ENCODE measurements at regions not wholly inside any gene's neighbourhood (a gene's known extent, or its start where the extent isn't known, plus 50 kb on each side); places are given as distances from the start of the nearest gene placed in this dataset.

- TF ChIP-seq POLR2AphosphoS5 (IDR thresholded peaks at IDR 0.05; ENCODE audit: low read depth): no peak
- no peak for TF ChIP-seq JUNB (IDR thresholded peaks at IDR 0.05; ENCODE audit: unreplicated experiment)
- TF ChIP-seq EZH2phosphoT487 (IDR thresholded peaks at IDR 0.05; ENCODE audit: unreplicated experiment): no peak
- TF ChIP-seq CTCF (conservative IDR thresholded peaks at IDR 0.05; ENCODE audit: low read depth in 2 of 2): no peak
- no peak for TF ChIP-seq EZH2 (IDR thresholded peaks at IDR 0.05; ENCODE audit: low read depth, unreplicated experiment)
- TF ChIP-seq STAT1 (IDR thresholded peaks at IDR 0.05; ENCODE audit: unreplicated experiment): no peak
- no peak for TF ChIP-seq REST (IDR thresholded peaks at IDR 0.05; ENCODE audit: unreplicated experiment)
- no peak for TF ChIP-seq NANOG (IDR thresholded peaks at IDR 0.05; ENCODE audit: borderline replicate concordance)
- TF ChIP-seq CREB1 (CRISPR knock-in tag; IDR thresholded peaks at IDR 0.05; ENCODE audit: low read depth): no peak
- no peak for TF ChIP-seq ETS1 (IDR thresholded peaks at IDR 0.05)
- TF ChIP-seq ZNF114 (CRISPR knock-in tag; IDR thresholded peaks at IDR 0.05): no peak
Measured at GRCh38 chr12:93185369-93185741, 192.4 kb upstream of the NUDT4 start.
